22Rv1 (cell line): ENCODE measurements at regions not wholly inside any gene's neighbourhood (a gene's known extent, or its start where the extent isn't known, plus 50 kb on each side); places are given as distances from the start of the nearest gene placed in this dataset.

Source experiments
- ZFX ChIP-seq: fragments of 450-650 bp; IDR thresholded peaks from 2 replicates; pipeline ENCODE4 v1.6.1; 2017; ENCODE audit warnings: antibody characterized with exemption, borderline replicate concordance
- TF ChIP-seq, protein P1 (sequence below): fragments of 450-650 bp; IDR thresholded peaks from 2 replicates; pipeline ENCODE4 v1.5.1; 2017; ENCODE audit warnings: mild to moderate bottlenecking

DNA sequence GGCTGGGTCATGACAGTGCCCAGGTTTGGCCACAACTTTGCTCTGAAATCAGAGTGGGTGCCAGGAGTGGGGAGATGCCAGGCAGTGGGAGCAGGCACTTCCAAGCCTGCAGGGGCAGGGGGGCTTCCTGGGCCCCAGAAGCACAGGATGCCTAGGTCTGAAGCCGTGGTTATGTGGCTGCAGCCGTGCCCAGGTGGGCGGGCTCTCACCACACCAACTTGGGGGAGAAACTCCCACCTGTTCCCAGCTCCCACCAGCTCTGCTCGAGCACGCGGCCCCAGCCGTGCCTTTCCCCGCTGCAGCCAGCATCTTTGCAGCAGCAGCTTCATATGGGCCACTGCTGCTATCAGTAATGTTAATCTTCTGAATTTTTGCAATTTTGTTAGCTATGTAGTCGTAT, 331.4 kb downstream of the USP25 start:
- TF ChIP-seq, protein P1, sequence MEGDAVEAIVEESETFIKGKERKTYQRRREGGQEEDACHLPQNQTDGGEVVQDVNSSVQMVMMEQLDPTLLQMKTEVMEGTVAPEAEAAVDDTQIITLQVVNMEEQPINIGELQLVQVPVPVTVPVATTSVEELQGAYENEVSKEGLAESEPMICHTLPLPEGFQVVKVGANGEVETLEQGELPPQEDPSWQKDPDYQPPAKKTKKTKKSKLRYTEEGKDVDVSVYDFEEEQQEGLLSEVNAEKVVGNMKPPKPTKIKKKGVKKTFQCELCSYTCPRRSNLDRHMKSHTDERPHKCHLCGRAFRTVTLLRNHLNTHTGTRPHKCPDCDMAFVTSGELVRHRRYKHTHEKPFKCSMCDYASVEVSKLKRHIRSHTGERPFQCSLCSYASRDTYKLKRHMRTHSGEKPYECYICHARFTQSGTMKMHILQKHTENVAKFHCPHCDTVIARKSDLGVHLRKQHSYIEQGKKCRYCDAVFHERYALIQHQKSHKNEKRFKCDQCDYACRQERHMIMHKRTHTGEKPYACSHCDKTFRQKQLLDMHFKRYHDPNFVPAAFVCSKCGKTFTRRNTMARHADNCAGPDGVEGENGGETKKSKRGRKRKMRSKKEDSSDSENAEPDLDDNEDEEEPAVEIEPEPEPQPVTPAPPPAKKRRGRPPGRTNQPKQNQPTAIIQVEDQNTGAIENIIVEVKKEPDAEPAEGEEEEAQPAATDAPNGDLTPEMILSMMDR, result no peak
- no peak for TF ChIP-seq ZFX
